Ovary (tissue), 7 donors: ENCODE measurements at regions not wholly inside any gene's neighbourhood (a gene's known extent, or its start where the extent isn't known, plus 50 kb on each side); places are given as distances from the start of the nearest gene placed in this dataset.

Experiments
- DNase-seq, 5 donors: peaks; one replicate each; pipeline ENCODE4 v3.0.0-alpha.2; 2019 to 2020
- H3K27ac ChIP-seq, 2 donors: fragments of 200-600 bp; one replicate each; pipeline versions ENCODE4 v1.5.1 to v1.8.0; 2019 to 2022
- H3K27me3 ChIP-seq: fragments of 200-600 bp; one replicate; pipeline ENCODE4 v1.8.0; 2022
- H3K36me3 ChIP-seq: fragments of 200-600 bp; sonication (generic); one replicate; pipeline ENCODE4 v1.5.1; 2019
- H3K4me1 ChIP-seq: one replicate; pipeline ENCODE4 v1.8.1; 2013; ENCODE audit warnings: mild to moderate bottlenecking, moderate library complexity; ENCODE audit not compliant: insufficient read depth
- H3K4me3 ChIP-seq: fragments of 200-600 bp; sonication (generic); one replicate; pipeline ENCODE4 v1.5.1; 2017
- H3K9me3 ChIP-seq, 2 donors: fragments of 200-600 bp in 1 of 2; sonication (generic) in 1 of 2; one replicate each; pipeline versions ENCODE4 v1.5.1 to v1.8.1; 2013 to 2019; ENCODE audit warnings: mild to moderate bottlenecking in 1 of 2, moderate library complexity in 1 of 2
- EP300 ChIP-seq: sonication (generic); formaldehyde crosslinking; IDR thresholded peaks from one replicate; pipeline ENCODE4 v1.6.1; 2017; ENCODE audit warnings: antibody characterized with exemption
- POLR2A ChIP-seq: fragments of 450-650 bp; IDR thresholded peaks from one replicate; pipeline ENCODE4 v1.6.1; 2017; ENCODE audit warnings: antibody characterized with exemption, mild to moderate bottlenecking, moderate library complexity
- WGBS, 3 donors: extraction: QIAGEN DNeasy Blood & Tissue Kit in 1 of 3; methylation state at CpG; one replicate each; pipeline versions ENCODE4 v1.1.5 to v1.1.7; 2013 to 2017; 5-methylcytosine and 5-hydroxymethylcytosine counted together
- intact Hi-C, 4 donors: fragments of 100-400 bp; cut with DNase I; formaldehyde crosslinking; loops; one replicate each; pipeline versions ENCODE4 v1.11.0 to v1.15.1; 2022 to 2023
- TF ChIP-seq, protein P1 (sequence below), 3 donors: fragments of 450-650 bp in 2 of 3; fragments of 200-600 bp in 1 of 3; IDR thresholded peaks; one replicate each; pipeline versions ENCODE4 v1.5.1 to v1.8.0; 2016 to 2022; ENCODE audit warnings: antibody characterized with exemption in 3 of 3, mild to moderate bottlenecking in 1 of 3
- donor health status: DM: no; HTN: no; CAD: no; lungs with moderate emphysema.
- donor health status: DM: no; HTN: no; CAD: no.
- donor health status: Bipolar disorder and iron deficiency.
- donor health status: DM: no; HTN: no; CAD: no.
- donor health status: DM: yes; HTN: yes; CAD: no.

DNA sequence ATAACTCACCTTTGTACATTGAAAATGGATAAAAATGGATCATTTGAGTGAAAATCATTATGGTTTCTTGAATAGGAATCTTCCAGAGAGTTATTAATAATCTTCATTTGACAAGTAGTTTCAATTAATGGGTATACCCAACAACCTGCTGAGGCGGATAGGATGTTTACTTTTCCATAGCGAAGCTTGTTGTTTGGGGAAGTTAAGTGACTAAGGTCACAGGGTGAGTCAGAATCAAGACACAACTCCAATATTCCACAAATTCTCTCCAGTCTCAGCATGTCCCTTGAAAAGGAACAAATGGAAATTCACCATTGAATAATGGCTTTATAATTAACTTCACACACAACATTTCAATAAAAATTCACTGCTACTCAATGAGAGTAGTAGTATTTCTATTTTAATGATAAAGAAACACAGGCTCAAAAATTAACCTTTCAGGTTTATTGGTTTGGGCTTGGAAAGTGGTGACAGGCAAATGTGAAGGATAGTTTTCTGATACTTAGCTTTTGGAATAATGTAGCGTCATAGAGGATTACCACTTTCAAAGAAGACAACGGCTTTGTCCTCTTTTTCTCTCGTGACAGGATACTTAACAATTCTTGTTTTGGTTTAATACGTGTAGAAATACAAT lies 211.3 kb downstream of the GPD2 start:
- TF ChIP-seq POLR2A: no peak
- TF ChIP-seq, protein P1, sequence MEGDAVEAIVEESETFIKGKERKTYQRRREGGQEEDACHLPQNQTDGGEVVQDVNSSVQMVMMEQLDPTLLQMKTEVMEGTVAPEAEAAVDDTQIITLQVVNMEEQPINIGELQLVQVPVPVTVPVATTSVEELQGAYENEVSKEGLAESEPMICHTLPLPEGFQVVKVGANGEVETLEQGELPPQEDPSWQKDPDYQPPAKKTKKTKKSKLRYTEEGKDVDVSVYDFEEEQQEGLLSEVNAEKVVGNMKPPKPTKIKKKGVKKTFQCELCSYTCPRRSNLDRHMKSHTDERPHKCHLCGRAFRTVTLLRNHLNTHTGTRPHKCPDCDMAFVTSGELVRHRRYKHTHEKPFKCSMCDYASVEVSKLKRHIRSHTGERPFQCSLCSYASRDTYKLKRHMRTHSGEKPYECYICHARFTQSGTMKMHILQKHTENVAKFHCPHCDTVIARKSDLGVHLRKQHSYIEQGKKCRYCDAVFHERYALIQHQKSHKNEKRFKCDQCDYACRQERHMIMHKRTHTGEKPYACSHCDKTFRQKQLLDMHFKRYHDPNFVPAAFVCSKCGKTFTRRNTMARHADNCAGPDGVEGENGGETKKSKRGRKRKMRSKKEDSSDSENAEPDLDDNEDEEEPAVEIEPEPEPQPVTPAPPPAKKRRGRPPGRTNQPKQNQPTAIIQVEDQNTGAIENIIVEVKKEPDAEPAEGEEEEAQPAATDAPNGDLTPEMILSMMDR (IDR thresholded peaks at IDR 0.05): no peak
- TF ChIP-seq EP300: no peak
- WGBS, 3 donors: 87 to 91% (median 88%) methylated on average over 6 of the region's 6 CpGs
- H3K4me3 ChIP-seq: no peak overlapping the region
- no peaks in the 10 kb centered on the region for H3K36me3 ChIP-seq
- no peaks in the 10 kb centered on the region for H3K4me1 ChIP-seq
- no peak for DNase-seq
- H3K27me3 ChIP-seq: no peaks in the 10 kb centered on the region
- intact Hi-C loops: no loop called here
- H3K27ac ChIP-seq: no peak overlapping the region
- H3K9me3 ChIP-seq: no peaks in the 10 kb centered on the region

DNA sequence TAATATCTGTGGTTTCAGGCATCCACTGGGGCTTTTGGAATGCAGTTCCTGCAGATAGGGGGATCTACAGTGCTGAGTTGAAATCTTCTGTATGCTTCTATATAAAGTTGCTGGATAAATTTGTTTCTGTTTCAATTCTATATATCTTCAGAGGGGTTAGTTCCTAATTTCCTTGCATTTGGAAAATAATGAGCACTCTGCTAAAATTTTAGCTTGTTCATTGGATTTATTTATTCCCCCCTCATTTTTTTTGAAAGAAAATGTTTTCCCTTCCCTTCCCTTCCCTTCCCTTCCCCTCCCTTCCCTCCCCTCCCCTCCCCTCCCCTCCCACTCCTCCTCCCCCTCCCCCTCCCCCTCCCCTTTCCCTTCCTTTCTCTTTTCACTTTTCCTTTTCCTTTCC lies 212.3 kb downstream of the GPD2 start:
- H3K4me1 ChIP-seq: no peaks in the 10 kb centered on the region
- H3K36me3 ChIP-seq: no peaks in the 10 kb centered on the region
- no peak overlapping the region for H3K27ac ChIP-seq
- no peak overlapping the region for H3K4me3 ChIP-seq
- intact Hi-C loops: no loop called here
- DNase-seq: no peak
- TF ChIP-seq, protein P1 (IDR thresholded peaks at IDR 0.05): no peak
- no peak for TF ChIP-seq POLR2A
- H3K27me3 ChIP-seq: no peaks in the 10 kb centered on the region
- H3K9me3 ChIP-seq: no peaks in the 10 kb centered on the region

DNA sequence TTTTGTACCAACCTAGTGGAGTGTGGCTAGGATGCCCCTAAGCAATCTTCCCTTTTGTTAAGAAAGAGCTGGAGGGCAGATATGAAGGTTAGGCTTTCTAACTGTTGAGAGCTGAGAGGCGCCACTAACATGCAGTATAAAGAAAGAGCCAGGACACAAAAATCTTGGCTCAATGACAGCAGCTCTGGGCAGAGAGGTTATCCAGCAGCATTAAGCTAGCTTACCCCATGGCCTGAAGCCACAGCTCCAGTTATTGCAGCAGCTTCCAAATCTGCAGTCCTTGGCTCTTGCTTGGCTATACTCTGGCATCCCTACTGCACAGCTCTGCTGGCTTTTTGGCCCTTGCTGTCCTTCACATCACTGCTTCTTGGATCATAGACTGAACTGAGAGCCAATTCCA lies 213.4 kb downstream of the GPD2 start:
- Histone ChIP-seq H3K9me3 (no peaks in the 10 kb centered on the region), H3K4me3 (no peak overlapping the region), H3K36me3 (no peaks in the 10 kb centered on the region), H3K27me3 (no peaks in the 10 kb centered on the region), H3K27ac (no peak overlapping the region), H3K4me1 (no peaks in the 10 kb centered on the region)
- intact Hi-C loops: no loop called here
- DNase-seq: no peak
- TF ChIP-seq, protein P1 (IDR thresholded peaks at IDR 0.05): no peak
- no peak for TF ChIP-seq EP300
- no peak for TF ChIP-seq POLR2A
- WGBS, 3 donors: 77 to 96% (median 82%) methylated on average over 1 of the region's 1 CpG

DNA sequence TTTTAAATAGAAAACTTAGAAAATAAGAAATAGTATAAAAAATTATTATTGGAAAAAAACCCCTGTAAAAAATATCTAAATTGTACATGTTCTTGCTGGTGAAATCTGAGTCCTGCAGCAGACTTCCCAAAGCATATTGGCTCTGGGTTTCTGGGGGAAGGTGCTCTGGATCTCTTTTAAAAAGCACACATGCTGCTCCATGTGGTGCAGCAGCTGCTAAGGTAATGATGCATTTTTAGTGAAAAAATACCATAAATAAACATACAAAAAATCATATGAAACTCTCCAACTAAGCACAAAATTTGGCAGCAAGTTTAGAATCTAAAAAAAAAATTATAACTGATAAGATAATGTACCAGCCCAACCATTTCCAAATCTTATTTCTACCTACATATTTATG lies 216.5 kb downstream of the GPD2 start:
- TF ChIP-seq, protein P1 (IDR thresholded peaks at IDR 0.05): no peak
- TF ChIP-seq POLR2A (no peak), EP300 (no peak)
- intact Hi-C loops: no loop called here
- no peak for DNase-seq
- no peaks in the 10 kb centered on the region for H3K9me3 ChIP-seq
- no peaks in the 10 kb centered on the region for H3K27me3 ChIP-seq
- no peaks in the 10 kb centered on the region for H3K4me1 ChIP-seq
- H3K27ac ChIP-seq: no peak overlapping the region
- H3K4me3 ChIP-seq: no peak overlapping the region
- no peaks in the 10 kb centered on the region for H3K36me3 ChIP-seq

DNA sequence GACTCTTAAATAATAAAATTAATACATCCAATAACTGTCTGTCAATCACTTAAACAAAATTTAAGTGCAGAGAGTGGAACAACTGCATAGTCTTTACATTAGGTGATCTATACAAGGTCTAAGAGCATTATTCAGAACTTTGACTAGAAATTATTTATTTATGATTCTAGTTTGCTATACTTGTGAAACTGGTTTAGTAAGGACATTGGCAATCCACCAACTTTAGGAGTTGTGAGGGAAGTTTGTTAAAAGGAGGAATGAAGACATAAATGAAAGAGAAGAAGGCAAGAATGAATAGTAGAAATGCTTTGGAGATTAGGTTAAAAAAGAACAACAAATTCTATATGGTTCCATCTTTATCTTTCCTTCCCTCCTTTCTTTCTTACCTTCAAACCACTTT lies 217.5 kb downstream of the GPD2 start:
- no peaks in the 10 kb centered on the region for H3K27me3 ChIP-seq
- intact Hi-C loops: no loop called here

More for the DNA sequence above, 217.5 kb downstream of the GPD2 start:
- no peaks in the 10 kb centered on the region for H3K4me1 ChIP-seq
- no peak for TF ChIP-seq POLR2A
- TF ChIP-seq EP300: no peak
- TF ChIP-seq, protein P1 (IDR thresholded peaks at IDR 0.05): no peak
- H3K36me3 ChIP-seq: no peaks in the 10 kb centered on the region
- H3K9me3 ChIP-seq: no peaks in the 10 kb centered on the region
- no peak overlapping the region for H3K27ac ChIP-seq
- no peak for DNase-seq
- H3K4me3 ChIP-seq: no peak overlapping the region
